WTC11 (cell line): ENCODE measurements at regions not wholly inside any gene's neighbourhood (a gene's known extent, or its start where the extent isn't known, plus 50 kb on each side); places are given as distances from the start of the nearest gene placed in this dataset.

Experiments used
- TCF7 ChIP-seq: sonication (generic); formaldehyde crosslinking; IDR thresholded peaks from 2 replicates; pipeline ENCODE4 v1.8.0; 2022; ENCODE audit warnings: mild to moderate bottlenecking, low read depth, missing genetic modification reagents, moderate library complexity
- TF ChIP-seq, protein P1 (sequence below): sonication (generic); formaldehyde crosslinking; IDR thresholded peaks from 2 replicates; pipeline ENCODE4 v1.8.0; 2023; ENCODE audit warnings: missing genetic modification reagents, mild to moderate bottlenecking, borderline replicate concordance
- TF ChIP-seq, protein P2 (sequence below): sonication (generic); formaldehyde crosslinking; IDR thresholded peaks from 2 replicates; pipeline ENCODE4 v1.8.0; 2022; ENCODE audit warnings: mild to moderate bottlenecking, missing genetic modification reagents
- TF ChIP-seq, protein P3 (sequence below): sonication (generic); formaldehyde crosslinking; IDR thresholded peaks from 2 replicates; pipeline ENCODE4 v1.8.1; 2022; ENCODE audit warnings: low read depth, missing genetic modification reagents, borderline replicate concordance

DNA sequence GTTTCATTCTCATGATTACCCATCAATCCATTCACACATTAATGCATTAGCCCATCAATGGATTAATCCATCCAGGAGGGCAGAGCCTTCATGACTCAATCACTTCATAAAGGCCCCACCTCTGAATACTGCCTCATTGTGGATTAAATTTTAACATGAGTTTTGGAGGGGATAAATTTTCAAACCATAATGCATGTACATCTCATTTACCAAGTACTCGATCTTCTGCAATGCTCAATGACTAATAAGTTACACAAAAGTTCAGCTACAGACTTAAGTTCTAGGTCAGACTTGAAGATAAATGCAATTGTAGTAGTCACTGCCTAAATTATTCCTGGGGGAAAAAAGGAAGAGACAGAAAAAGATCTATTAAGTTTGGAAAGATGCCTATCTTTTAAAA is 120.0 kb upstream of the OSR1 start:
- TF ChIP-seq TCF7 (CRISPR knock-in tag): no peak
- TF ChIP-seq, protein P1, sequence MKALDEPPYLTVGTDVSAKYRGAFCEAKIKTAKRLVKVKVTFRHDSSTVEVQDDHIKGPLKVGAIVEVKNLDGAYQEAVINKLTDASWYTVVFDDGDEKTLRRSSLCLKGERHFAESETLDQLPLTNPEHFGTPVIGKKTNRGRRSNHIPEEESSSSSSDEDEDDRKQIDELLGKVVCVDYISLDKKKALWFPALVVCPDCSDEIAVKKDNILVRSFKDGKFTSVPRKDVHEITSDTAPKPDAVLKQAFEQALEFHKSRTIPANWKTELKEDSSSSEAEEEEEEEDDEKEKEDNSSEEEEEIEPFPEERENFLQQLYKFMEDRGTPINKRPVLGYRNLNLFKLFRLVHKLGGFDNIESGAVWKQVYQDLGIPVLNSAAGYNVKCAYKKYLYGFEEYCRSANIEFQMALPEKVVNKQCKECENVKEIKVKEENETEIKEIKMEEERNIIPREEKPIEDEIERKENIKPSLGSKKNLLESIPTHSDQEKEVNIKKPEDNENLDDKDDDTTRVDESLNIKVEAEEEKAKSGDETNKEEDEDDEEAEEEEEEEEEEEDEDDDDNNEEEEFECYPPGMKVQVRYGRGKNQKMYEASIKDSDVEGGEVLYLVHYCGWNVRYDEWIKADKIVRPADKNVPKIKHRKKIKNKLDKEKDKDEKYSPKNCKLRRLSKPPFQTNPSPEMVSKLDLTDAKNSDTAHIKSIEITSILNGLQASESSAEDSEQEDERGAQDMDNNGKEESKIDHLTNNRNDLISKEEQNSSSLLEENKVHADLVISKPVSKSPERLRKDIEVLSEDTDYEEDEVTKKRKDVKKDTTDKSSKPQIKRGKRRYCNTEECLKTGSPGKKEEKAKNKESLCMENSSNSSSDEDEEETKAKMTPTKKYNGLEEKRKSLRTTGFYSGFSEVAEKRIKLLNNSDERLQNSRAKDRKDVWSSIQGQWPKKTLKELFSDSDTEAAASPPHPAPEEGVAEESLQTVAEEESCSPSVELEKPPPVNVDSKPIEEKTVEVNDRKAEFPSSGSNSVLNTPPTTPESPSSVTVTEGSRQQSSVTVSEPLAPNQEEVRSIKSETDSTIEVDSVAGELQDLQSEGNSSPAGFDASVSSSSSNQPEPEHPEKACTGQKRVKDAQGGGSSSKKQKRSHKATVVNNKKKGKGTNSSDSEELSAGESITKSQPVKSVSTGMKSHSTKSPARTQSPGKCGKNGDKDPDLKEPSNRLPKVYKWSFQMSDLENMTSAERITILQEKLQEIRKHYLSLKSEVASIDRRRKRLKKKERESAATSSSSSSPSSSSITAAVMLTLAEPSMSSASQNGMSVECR (CRISPR knock-in tag): no peak
- TF ChIP-seq, protein P2, sequence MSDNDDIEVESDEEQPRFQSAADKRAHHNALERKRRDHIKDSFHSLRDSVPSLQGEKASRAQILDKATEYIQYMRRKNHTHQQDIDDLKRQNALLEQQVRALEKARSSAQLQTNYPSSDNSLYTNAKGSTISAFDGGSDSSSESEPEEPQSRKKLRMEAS (CRISPR knock-in tag): no peak
- TF ChIP-seq, protein P3, sequence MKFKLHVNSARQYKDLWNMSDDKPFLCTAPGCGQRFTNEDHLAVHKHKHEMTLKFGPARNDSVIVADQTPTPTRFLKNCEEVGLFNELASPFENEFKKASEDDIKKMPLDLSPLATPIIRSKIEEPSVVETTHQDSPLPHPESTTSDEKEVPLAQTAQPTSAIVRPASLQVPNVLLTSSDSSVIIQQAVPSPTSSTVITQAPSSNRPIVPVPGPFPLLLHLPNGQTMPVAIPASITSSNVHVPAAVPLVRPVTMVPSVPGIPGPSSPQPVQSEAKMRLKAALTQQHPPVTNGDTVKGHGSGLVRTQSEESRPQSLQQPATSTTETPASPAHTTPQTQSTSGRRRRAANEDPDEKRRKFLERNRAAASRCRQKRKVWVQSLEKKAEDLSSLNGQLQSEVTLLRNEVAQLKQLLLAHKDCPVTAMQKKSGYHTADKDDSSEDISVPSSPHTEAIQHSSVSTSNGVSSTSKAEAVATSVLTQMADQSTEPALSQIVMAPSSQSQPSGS (CRISPR knock-in tag): no peak
